ENCODE measurements at regions not wholly inside any gene's neighbourhood (a gene's known extent, or its start where the extent isn't known, plus 50 kb on each side); places are given as distances from the start of the nearest gene placed in this dataset.

DNA sequence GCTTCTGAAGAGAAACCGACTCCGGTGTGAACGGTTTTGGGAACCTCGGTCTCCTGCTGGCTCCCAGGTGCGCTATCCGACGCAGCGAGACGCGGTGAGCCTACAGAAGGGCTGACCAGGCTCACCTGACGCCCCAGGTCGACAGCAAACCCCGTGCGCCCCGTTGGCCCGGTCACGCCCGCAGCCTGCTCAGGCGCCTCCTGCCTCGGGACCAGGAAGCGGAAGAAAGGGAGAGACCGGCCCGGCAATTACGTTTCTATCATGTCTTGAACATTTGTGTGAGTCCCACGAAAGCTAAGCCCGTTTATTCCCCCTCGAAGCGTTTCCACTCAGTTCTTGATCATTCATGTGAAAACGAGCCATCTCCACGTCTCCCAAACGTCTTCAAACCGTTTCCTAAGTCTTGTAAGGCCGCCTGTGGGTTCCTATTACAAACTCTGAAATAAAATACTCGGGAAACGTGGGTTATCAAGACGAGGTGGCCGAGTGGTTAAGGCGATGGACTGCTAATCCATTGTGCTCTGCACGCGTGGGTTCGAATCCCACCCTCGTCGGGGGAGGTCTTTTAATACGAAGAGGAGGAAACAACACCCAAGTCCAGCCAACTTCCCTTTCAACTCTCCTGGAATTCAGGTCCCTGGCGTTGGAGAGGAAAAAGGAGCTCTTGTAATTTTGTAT is 150.5 kb upstream of the PRSS16 start:
- peak overlapping the region; percentile 85 for H3K4me2 ChIP-seq
- no peaks in the 10 kb centered on the region for H3K79me2 ChIP-seq (replicated peaks; ENCODE audit: insufficient read depth)
- peak overlapping the region; percentile 80 for H3K4me3 Mint-ChIP-seq
- no peaks in the 10 kb centered on the region for H3K36me3 Mint-ChIP-seq (ENCODE audit: low read depth)
- peaks cover 2% of the 10 kb centered on the region; the same call in 2 of the 3 replicates for H3K9me3 Mint-ChIP-seq
- peaks cover 14% of the 10 kb centered on the region; the same call in 1 of the 2 replicates for H3K27me3 ChIP-seq (ENCODE audit: insufficient read depth)
- H3K4me1 ChIP-seq (ENCODE audit: insufficient read depth), result peaks cover 16% of the 10 kb centered on the region
- H3K27me3 Mint-ChIP-seq (ENCODE audit: insufficient read depth, low read depth, poor library complexity), result peaks cover 14% of the 10 kb centered on the region
- peaks cover 15% of the 10 kb centered on the region for H3K4me1 Mint-ChIP-seq
- TF ChIP-seq ZNF114 (CRISPR knock-in tag; IDR thresholded peaks at IDR 0.05) (no peak), POLR2AphosphoS5 (IDR thresholded peaks at IDR 0.05; ENCODE audit: low read depth) (no peak)
- TF ChIP-seq, protein P1, sequence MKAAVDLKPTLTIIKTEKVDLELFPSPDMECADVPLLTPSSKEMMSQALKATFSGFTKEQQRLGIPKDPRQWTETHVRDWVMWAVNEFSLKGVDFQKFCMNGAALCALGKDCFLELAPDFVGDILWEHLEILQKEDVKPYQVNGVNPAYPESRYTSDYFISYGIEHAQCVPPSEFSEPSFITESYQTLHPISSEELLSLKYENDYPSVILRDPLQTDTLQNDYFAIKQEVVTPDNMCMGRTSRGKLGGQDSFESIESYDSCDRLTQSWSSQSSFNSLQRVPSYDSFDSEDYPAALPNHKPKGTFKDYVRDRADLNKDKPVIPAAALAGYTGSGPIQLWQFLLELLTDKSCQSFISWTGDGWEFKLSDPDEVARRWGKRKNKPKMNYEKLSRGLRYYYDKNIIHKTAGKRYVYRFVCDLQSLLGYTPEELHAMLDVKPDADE (IDR thresholded peaks at IDR 0.05), result no peak; the same call in 1 of the 2 replicates
- TF ChIP-seq, protein P2, sequence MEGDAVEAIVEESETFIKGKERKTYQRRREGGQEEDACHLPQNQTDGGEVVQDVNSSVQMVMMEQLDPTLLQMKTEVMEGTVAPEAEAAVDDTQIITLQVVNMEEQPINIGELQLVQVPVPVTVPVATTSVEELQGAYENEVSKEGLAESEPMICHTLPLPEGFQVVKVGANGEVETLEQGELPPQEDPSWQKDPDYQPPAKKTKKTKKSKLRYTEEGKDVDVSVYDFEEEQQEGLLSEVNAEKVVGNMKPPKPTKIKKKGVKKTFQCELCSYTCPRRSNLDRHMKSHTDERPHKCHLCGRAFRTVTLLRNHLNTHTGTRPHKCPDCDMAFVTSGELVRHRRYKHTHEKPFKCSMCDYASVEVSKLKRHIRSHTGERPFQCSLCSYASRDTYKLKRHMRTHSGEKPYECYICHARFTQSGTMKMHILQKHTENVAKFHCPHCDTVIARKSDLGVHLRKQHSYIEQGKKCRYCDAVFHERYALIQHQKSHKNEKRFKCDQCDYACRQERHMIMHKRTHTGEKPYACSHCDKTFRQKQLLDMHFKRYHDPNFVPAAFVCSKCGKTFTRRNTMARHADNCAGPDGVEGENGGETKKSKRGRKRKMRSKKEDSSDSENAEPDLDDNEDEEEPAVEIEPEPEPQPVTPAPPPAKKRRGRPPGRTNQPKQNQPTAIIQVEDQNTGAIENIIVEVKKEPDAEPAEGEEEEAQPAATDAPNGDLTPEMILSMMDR (conservative IDR thresholded peaks at IDR 0.05; ENCODE audit: low read depth in 2 of 2), result no peak
- peak; percentile 94 for ATAC-seq
- H3K36me3 ChIP-seq (ENCODE audit: insufficient read depth), result no peaks in the 10 kb centered on the region
- peak overlapping the region; percentile 27; the same call in 1 of the 2 replicates for H3K27ac Mint-ChIP-seq
- DNase-seq (ENCODE audit: low spot score), result peak; percentile 85
- H3K9me2 ChIP-seq (ENCODE audit: insufficient read depth), result no peaks in the 10 kb centered on the region
- H3F3A ChIP-seq (replicated peaks; ENCODE audit: low read depth), result no peaks in the 10 kb centered on the region
- no peak overlapping the region for H3K27ac ChIP-seq (ENCODE audit: low read depth)
- H4K20me1 ChIP-seq (replicated peaks; ENCODE audit: insufficient read depth), result no peaks in the 10 kb centered on the region
- H2AFZ ChIP-seq, result peak overlapping the region; percentile 95
- peak overlapping the region; percentile 69 for H3K4me3 ChIP-seq

DNA sequence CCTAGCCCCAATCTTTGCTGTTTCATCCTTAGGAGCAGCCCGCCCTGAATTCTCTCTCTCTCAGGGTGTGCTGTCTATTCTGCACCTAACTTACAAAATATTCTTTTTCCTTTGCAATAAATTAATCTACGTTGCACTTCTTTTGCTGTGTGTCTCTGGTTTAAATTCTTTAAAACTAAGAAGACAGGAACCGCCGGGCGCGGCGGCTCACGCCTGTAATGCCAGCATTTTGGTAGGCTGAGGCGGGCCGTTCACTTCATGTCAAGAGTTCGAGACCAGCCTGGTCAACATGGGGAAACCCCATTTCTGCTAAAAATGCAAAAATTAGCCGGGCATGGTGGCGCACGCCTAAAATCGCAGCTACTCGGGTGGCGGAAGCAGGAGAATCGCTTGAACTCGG is 148.5 kb upstream of the PRSS16 start:
- no peak overlapping the region for H3K4me3 ChIP-seq
- H3K36me3 ChIP-seq (ENCODE audit: insufficient read depth), result no peaks in the 10 kb centered on the region
- Mint-ChIP-seq H3K4me3 (no peak overlapping the region), H3K27me3 (ENCODE audit: insufficient read depth, low read depth, poor library complexity) (peaks cover 13% of the 10 kb centered on the region), H3K27ac (no peak overlapping the region), H3K4me1 (peaks cover 15% of the 10 kb centered on the region), H3K9me3 (peaks cover 2% of the 10 kb centered on the region; the same call in 2 of the 3 replicates), H3K36me3 (ENCODE audit: low read depth) (no peaks in the 10 kb centered on the region)
- no peaks in the 10 kb centered on the region for H3F3A ChIP-seq (replicated peaks; ENCODE audit: low read depth)
- no peaks in the 10 kb centered on the region for H3K79me2 ChIP-seq (replicated peaks; ENCODE audit: insufficient read depth)
- H3K27ac ChIP-seq (ENCODE audit: low read depth), result no peak overlapping the region
- DNase-seq (ENCODE audit: low spot score) (no peak), ATAC-seq (no peak)
- H4K20me1 ChIP-seq (replicated peaks; ENCODE audit: insufficient read depth), result no peaks in the 10 kb centered on the region
- peaks cover 14% of the 10 kb centered on the region; the same call in 1 of the 2 replicates for H3K27me3 ChIP-seq (ENCODE audit: insufficient read depth)
- H3K9me2 ChIP-seq (ENCODE audit: insufficient read depth), result no peaks in the 10 kb centered on the region
- H2AFZ ChIP-seq, result no peak overlapping the region
- H3K4me2 ChIP-seq, result peak overlapping the region; percentile 33; the same call in 1 of the 2 replicates
- H3K4me1 ChIP-seq (ENCODE audit: insufficient read depth), result peaks cover 12% of the 10 kb centered on the region; the same call in 1 of the 2 replicates
- TF ChIP-seq POLR2AphosphoS5 (IDR thresholded peaks at IDR 0.05; ENCODE audit: low read depth), result no peak
- no peak for TF ChIP-seq ZNF114 (CRISPR knock-in tag; IDR thresholded peaks at IDR 0.05)
- TF ChIP-seq ZNF331 (CRISPR knock-in tag; IDR thresholded peaks at IDR 0.05; ENCODE audit: low read depth), result no peak
- no peak for TF ChIP-seq CREB1 (CRISPR knock-in tag; IDR thresholded peaks at IDR 0.05; ENCODE audit: low read depth)
- no peak for TF ChIP-seq STAT1 (IDR thresholded peaks at IDR 0.05; ENCODE audit: unreplicated experiment)
- TF ChIP-seq, protein P1 (IDR thresholded peaks at IDR 0.05), result no peak
- TF ChIP-seq, protein P3, sequence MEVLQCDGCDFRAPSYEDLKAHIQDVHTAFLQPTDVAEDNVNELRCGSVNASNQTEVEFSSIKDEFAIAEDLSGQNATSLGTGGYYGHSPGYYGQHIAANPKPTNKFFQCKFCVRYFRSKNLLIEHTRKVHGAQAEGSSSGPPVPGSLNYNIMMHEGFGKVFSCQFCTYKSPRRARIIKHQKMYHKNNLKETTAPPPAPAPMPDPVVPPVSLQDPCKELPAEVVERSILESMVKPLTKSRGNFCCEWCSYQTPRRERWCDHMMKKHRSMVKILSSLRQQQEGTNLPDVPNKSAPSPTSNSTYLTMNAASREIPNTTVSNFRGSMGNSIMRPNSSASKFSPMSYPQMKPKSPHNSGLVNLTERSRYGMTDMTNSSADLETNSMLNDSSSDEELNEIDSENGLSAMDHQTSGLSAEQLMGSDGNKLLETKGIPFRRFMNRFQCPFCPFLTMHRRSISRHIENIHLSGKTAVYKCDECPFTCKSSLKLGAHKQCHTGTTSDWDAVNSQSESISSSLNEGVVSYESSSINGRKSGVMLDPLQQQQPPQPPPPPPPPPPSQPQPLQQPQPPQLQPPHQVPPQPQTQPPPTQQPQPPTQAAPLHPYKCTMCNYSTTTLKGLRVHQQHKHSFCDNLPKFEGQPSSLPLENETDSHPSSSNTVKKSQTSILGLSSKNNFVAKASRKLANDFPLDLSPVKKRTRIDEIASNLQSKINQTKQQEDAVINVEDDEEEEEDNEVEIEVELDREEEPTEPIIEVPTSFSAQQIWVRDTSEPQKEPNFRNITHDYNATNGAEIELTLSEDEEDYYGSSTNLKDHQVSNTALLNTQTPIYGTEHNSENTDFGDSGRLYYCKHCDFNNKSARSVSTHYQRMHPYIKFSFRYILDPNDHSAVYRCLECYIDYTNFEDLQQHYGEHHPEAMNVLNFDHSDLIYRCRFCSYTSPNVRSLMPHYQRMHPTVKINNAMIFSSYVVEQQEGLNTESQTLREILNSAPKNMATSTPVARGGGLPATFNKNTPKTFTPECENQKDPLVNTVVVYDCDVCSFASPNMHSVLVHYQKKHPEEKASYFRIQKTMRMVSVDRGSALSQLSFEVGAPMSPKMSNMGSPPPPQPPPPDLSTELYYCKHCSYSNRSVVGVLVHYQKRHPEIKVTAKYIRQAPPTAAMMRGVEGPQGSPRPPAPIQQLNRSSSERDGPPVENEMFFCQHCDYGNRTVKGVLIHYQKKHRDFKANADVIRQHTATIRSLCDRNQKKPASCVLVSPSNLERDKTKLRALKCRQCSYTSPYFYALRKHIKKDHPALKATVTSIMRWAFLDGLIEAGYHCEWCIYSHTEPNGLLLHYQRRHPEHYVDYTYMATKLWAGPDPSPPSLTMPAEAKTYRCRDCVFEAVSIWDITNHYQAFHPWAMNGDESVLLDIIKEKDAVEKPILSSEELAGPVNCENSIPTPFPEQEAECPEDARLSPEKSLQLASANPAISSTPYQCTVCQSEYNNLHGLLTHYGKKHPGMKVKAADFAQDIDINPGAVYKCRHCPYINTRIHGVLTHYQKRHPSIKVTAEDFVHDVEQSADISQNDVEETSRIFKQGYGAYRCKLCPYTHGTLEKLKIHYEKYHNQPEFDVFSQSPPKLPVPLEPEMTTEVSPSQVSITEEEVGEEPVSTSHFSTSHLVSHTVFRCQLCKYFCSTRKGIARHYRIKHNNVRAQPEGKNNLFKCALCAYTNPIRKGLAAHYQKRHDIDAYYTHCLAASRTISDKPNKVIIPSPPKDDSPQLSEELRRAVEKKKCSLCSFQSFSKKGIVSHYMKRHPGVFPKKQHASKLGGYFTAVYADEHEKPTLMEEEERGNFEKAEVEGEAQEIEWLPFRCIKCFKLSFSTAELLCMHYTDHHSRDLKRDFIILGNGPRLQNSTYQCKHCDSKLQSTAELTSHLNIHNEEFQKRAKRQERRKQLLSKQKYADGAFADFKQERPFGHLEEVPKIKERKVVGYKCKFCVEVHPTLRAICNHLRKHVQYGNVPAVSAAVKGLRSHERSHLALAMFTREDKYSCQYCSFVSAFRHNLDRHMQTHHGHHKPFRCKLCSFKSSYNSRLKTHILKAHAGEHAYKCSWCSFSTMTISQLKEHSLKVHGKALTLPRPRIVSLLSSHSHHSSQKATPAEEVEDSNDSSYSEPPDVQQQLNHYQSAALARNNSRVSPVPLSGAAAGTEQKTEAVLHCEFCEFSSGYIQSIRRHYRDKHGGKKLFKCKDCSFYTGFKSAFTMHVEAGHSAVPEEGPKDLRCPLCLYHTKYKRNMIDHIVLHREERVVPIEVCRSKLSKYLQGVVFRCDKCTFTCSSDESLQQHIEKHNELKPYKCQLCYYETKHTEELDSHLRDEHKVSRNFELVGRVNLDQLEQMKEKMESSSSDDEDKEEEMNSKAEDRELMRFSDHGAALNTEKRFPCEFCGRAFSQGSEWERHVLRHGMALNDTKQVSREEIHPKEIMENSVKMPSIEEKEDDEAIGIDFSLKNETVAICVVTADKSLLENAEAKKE (CRISPR knock-in tag; IDR thresholded peaks at IDR 0.05), result no peak
